Thoracic aorta (tissue), 2 donors: ENCODE measurements at regions not wholly inside any gene's neighbourhood (a gene's known extent, or its start where the extent isn't known, plus 50 kb on each side); places are given as distances from the start of the nearest gene placed in this dataset.

Experiments used
- ATAC-seq: fragments of 150-250 bp; one replicate; pipeline ENCODE4 v1.8.0; 2017; ENCODE audit warnings: low read depth; ENCODE audit not compliant: insufficient number of reproducible peaks, low FRiP score
- DNase-seq: peaks from one replicate; pipeline ENCODE4 v3.0.0-alpha.2; 2020; ENCODE audit warnings: low spot score
- H3K27ac ChIP-seq, 2 donors: fragments of 200-600 bp; sonication (generic); 1 replicate in 1 of 2; 2 replicates in 1 of 2; pipeline ENCODE4 v1.5.1; 2016; ENCODE audit warnings: mild to moderate bottlenecking in 2 of 2, moderate library complexity in 2 of 2
- H3K27me3 ChIP-seq: fragments of 200-600 bp; sonication (generic); replicated peaks from 2 replicates; pipeline ENCODE4 v1.6.0; 2016; ENCODE audit warnings: mild to moderate bottlenecking; ENCODE audit not compliant: insufficient read depth
- H3K36me3 ChIP-seq: fragments of 200-600 bp; sonication (generic); one replicate; pipeline ENCODE4 v1.5.1; 2016
- H3K4me1 ChIP-seq, 2 donors: fragments of 200-600 bp; sonication (generic); 1 replicate in 1 of 2; 2 replicates in 1 of 2; pipeline versions ENCODE4 v1.5.1 to v1.6.0; 2016; ENCODE audit warnings: low read depth in 2 of 2, mild to moderate bottlenecking in 1 of 2; ENCODE audit not compliant: control insufficient read depth in 1 of 2
- H3K4me3 ChIP-seq: fragments of 200-600 bp; sonication (generic); 2 replicates; pipeline ENCODE4 v1.5.1; 2016; ENCODE audit warnings: mild to moderate bottlenecking
- H3K9me3 ChIP-seq: fragments of 200-600 bp; sonication (generic); 2 replicates; pipeline ENCODE4 v1.5.1; 2016
- CTCF ChIP-seq: fragments of 200-600 bp; sonication (generic); IDR thresholded peaks from one replicate; pipeline ENCODE4 v1.5.1; 2019; ENCODE audit warnings: antibody characterized with exemption

DNA sequence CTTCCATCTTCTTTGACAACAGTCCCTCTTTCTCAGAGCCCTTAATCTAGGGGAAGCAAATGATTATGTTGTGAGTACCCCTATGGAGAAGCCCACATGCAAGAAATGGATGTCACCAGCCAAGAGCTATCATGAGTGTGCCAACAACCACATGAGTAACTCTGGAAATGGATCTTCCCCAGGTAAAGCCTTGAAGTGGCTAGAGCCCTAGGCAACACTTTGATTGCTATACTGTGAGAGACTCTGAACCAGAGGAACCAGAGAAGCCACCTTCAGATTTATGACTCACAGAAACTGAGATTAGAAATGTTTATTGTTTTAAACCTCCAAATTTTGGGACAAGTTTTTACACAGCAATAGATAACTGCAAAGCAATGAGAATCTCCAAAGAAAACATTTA is 60.9 kb upstream of the COL1A2 start:
- no peak for TF ChIP-seq CTCF
- ATAC-seq (no peak), DNase-seq (no peak)
- H3K27me3 ChIP-seq = no peaks in the 10 kb centered on the region
- no peaks in the 10 kb centered on the region for H3K4me1 ChIP-seq
- H3K36me3 ChIP-seq = no peaks in the 10 kb centered on the region
- H3K4me3 ChIP-seq = no peak overlapping the region
- no peak overlapping the region for H3K27ac ChIP-seq
- no peaks in the 10 kb centered on the region for H3K9me3 ChIP-seq

GRCh38 chr7:94335586-94335985 is 59.1 kb upstream of the COL1A2 start:
- Histone ChIP-seq H3K27me3 (no peaks in the 10 kb centered on the region), H3K9me3 (no peaks in the 10 kb centered on the region), H3K4me1 (peaks cover 0 to 4% of the 10 kb centered on the region in 2 donors), H3K27ac (no peak overlapping the region), H3K4me3 (no peak overlapping the region), H3K36me3 (no peaks in the 10 kb centered on the region)
- no peak for DNase-seq
- no peak for ATAC-seq
- TF ChIP-seq CTCF = no peak

GRCh38 chr7:94336009-94336408 is 58.7 kb upstream of the COL1A2 start:
- DNase-seq = no peak

DNA sequence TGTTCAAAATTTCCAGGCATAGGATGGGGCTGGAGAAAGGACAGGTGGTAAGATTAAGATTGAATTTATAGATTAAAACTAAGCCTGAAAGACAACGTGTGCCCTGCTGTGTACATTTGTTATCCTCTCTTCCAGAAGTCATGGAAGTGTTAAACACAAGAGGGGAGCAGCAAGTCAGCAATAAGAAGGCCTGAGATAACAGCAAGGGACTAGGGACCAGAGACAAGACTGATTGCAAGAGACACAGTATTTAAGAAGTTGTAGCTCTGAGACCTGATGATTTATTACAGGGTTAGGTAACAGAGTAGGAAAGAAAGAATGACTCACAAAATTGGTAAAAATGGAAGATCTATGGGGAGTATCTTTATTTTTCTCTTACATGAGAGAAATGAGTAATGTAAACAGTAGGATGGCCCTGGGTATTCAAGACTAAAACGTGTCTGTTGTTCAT is 55.7 kb upstream of the COL1A2 start:
- no peak for TF ChIP-seq CTCF
- no peak overlapping the region for H3K4me3 ChIP-seq
- DNase-seq = no peak
- H3K27ac ChIP-seq = no peak overlapping the region
- H3K9me3 ChIP-seq = no peaks in the 10 kb centered on the region
- no peak for ATAC-seq
- H3K27me3 ChIP-seq = no peaks in the 10 kb centered on the region
- no peaks in the 10 kb centered on the region for H3K36me3 ChIP-seq
- peaks cover 0 to 12% of the 10 kb centered on the region in 2 donors for H3K4me1 ChIP-seq

More at GRCh38 chr7:94336009-94336408, 58.7 kb upstream of the COL1A2 start:
- peaks cover 0 to 5% of the 10 kb centered on the region in 2 donors for H3K4me1 ChIP-seq
- no peaks in the 10 kb centered on the region for H3K36me3 ChIP-seq
- no peak overlapping the region for H3K27ac ChIP-seq
- no peak for TF ChIP-seq CTCF
- H3K9me3 ChIP-seq = no peaks in the 10 kb centered on the region
- no peaks in the 10 kb centered on the region for H3K27me3 ChIP-seq
- no peak for ATAC-seq
- H3K4me3 ChIP-seq = no peak overlapping the region

- Histone ChIP-seq H3K36me3 (no peaks in the 10 kb centered on the region), H3K4me3 (no peak overlapping the region), H3K9me3 (no peaks in the 10 kb centered on the region), H3K27me3 (no peaks in the 10 kb centered on the region), H3K4me1 (peaks cover 7 to 33% of the 10 kb centered on the region in 2 donors), H3K27ac (no peak overlapping the region)
- no peak for ATAC-seq
- no peak for DNase-seq
- TF ChIP-seq CTCF = no peak
Measured at GRCh38 chr7:94344826-94345225, 49.9 kb upstream of the COL1A2 start.
